ENCODE measurements at regions not wholly inside any gene's neighbourhood (a gene's known extent, or its start where the extent isn't known, plus 50 kb on each side); places are given as distances from the start of the nearest gene placed in this dataset.

- H3K27me3 ChIP-seq (ENCODE audit: insufficient read depth, poor library complexity, severe bottlenecking) = no peaks in the 10 kb centered on the region
- no peaks in the 10 kb centered on the region for H3K9me3 ChIP-seq (ENCODE audit: severe bottlenecking)
- peak overlapping the region; percentile 87 for H3K27ac ChIP-seq (ENCODE audit: poor library complexity, severe bottlenecking)
- H3K4me1 ChIP-seq (ENCODE audit: insufficient read depth, poor library complexity, severe bottlenecking) = peaks cover 70% of the 10 kb centered on the region
- DNase-seq (ENCODE audit: low spot score) (no peak), ATAC-seq (ENCODE audit: low read depth) (peak; percentile 69)
- H3K4me3 ChIP-seq (ENCODE audit: severe bottlenecking) = no peak overlapping the region
- no peak for TF ChIP-seq CTCF (IDR thresholded peaks at IDR 0.05; ENCODE audit: poor library complexity, severe bottlenecking)
- no peaks in the 10 kb centered on the region for H3K36me3 ChIP-seq (ENCODE audit: low read depth)
Measured at GRCh38 chr4:11632025-11632424, 203.3 kb upstream of the HS3ST1 start.

GRCh38 chr4:11631416-11631815 is 202.7 kb upstream of the HS3ST1 start:
- H3K4me3 ChIP-seq (ENCODE audit: severe bottlenecking) = no peak overlapping the region
- TF ChIP-seq CTCF (IDR thresholded peaks at IDR 0.05; ENCODE audit: poor library complexity, severe bottlenecking) = no peak
- ATAC-seq (ENCODE audit: low read depth) (peak; percentile 37), DNase-seq (ENCODE audit: low spot score) (no peak)
- no peaks in the 10 kb centered on the region for H3K36me3 ChIP-seq (ENCODE audit: low read depth)
- H3K27me3 ChIP-seq (ENCODE audit: insufficient read depth, poor library complexity, severe bottlenecking) = no peaks in the 10 kb centered on the region
- peak overlapping the region; percentile 87 for H3K27ac ChIP-seq (ENCODE audit: poor library complexity, severe bottlenecking)
- peaks cover 77% of the 10 kb centered on the region for H3K4me1 ChIP-seq (ENCODE audit: insufficient read depth, poor library complexity, severe bottlenecking)
- no peaks in the 10 kb centered on the region for H3K9me3 ChIP-seq (ENCODE audit: severe bottlenecking)

- peak overlapping the region; percentile 93 for H3K27ac ChIP-seq (ENCODE audit: poor library complexity, severe bottlenecking)
- no peak for TF ChIP-seq CTCF (IDR thresholded peaks at IDR 0.05; ENCODE audit: poor library complexity, severe bottlenecking)
- no peaks in the 10 kb centered on the region for H3K9me3 ChIP-seq (ENCODE audit: severe bottlenecking)
- ATAC-seq (ENCODE audit: low read depth) (peak; percentile 25; the same call in 2 of the 3 replicates), DNase-seq (ENCODE audit: low spot score) (no peak)
- H3K4me1 ChIP-seq (ENCODE audit: insufficient read depth, poor library complexity, severe bottlenecking) = peaks cover 88% of the 10 kb centered on the region
- no peaks in the 10 kb centered on the region for H3K27me3 ChIP-seq (ENCODE audit: insufficient read depth, poor library complexity, severe bottlenecking)
- no peaks in the 10 kb centered on the region for H3K36me3 ChIP-seq (ENCODE audit: low read depth)
- no peak overlapping the region for H3K4me3 ChIP-seq (ENCODE audit: severe bottlenecking)
Measured at GRCh38 chr4:11628093-11628725, 199.5 kb upstream of the HS3ST1 start.

- no peak overlapping the region for H3K4me3 ChIP-seq (ENCODE audit: severe bottlenecking)
- H3K27ac ChIP-seq (ENCODE audit: poor library complexity, severe bottlenecking) = peak overlapping the region; percentile 93
- no peaks in the 10 kb centered on the region for H3K9me3 ChIP-seq (ENCODE audit: severe bottlenecking)
- H3K4me1 ChIP-seq (ENCODE audit: insufficient read depth, poor library complexity, severe bottlenecking) = peaks cover 70% of the 10 kb centered on the region
- H3K36me3 ChIP-seq (ENCODE audit: low read depth) = no peaks in the 10 kb centered on the region
- no peaks in the 10 kb centered on the region for H3K27me3 ChIP-seq (ENCODE audit: insufficient read depth, poor library complexity, severe bottlenecking)
- no peak for TF ChIP-seq CTCF (IDR thresholded peaks at IDR 0.05; ENCODE audit: poor library complexity, severe bottlenecking)
- DNase-seq (ENCODE audit: low spot score) = no peak
- peak; percentile 73 for ATAC-seq (ENCODE audit: low read depth)
Measured at GRCh38 chr4:11626066-11626465, 197.4 kb upstream of the HS3ST1 start.

- Histone ChIP-seq H3K4me3 (ENCODE audit: severe bottlenecking) (no peak overlapping the region), H3K4me1 (ENCODE audit: insufficient read depth, poor library complexity, severe bottlenecking) (peaks cover 64% of the 10 kb centered on the region), H3K27ac (ENCODE audit: poor library complexity, severe bottlenecking) (peak overlapping the region; percentile 93), H3K9me3 (ENCODE audit: severe bottlenecking) (no peaks in the 10 kb centered on the region), H3K36me3 (ENCODE audit: low read depth) (no peaks in the 10 kb centered on the region), H3K27me3 (ENCODE audit: insufficient read depth, poor library complexity, severe bottlenecking) (no peaks in the 10 kb centered on the region)
- DNase-seq (ENCODE audit: low spot score) (no peak), ATAC-seq (ENCODE audit: low read depth) (no peak)
- TF ChIP-seq CTCF (IDR thresholded peaks at IDR 0.05; ENCODE audit: poor library complexity, severe bottlenecking) = no peak
Measured at GRCh38 chr4:11625211-11625610, 196.5 kb upstream of the HS3ST1 start.

All from RWPE2 (cell line).